A673 (cell line): ENCODE measurements at regions not wholly inside any gene's neighbourhood (a gene's known extent, or its start where the extent isn't known, plus 50 kb on each side); places are given as distances from the start of the nearest gene placed in this dataset.

Experiments
- EZH2 ChIP-seq: fragments of 200-600 bp; sonication (generic); IDR thresholded peaks from 2 replicates; pipeline ENCODE4 v1.6.1; 2017; ENCODE audit warnings: borderline replicate concordance, low read depth, mild to moderate bottlenecking, mixed read lengths, antibody characterized with exemption, low read length; ENCODE audit not compliant: poor library complexity, severe bottlenecking
- TF ChIP-seq, protein P1 (sequence below): fragments of 300-800, 200-600 bp; sonication (generic); conservative IDR thresholded peaks from 2 replicates; pipeline ENCODE4 v1.5.1; 2017; ENCODE audit warnings: low read depth, mild to moderate bottlenecking, antibody characterized with exemption, low read length, moderate library complexity, mixed read lengths

DNA sequence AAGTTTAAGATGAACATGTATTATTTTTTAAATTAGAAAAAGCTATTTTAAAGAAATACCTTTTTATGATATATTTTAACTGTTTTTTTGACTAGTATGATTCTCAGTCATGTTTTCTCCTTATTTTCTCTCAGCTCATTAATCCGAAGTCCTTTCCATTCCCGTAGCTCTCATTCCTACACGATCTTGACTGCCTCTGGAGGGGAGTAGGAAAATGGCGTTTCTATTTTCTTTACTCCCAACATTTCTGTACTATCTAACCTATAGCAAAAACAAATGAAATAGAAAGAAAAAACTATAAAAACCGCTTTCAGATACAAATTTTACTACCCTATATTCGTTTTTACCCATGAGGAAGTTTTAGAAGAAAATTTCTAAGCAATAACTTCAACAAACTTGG lies 343.8 kb downstream of the RBM26 start:
- TF ChIP-seq, protein P1, sequence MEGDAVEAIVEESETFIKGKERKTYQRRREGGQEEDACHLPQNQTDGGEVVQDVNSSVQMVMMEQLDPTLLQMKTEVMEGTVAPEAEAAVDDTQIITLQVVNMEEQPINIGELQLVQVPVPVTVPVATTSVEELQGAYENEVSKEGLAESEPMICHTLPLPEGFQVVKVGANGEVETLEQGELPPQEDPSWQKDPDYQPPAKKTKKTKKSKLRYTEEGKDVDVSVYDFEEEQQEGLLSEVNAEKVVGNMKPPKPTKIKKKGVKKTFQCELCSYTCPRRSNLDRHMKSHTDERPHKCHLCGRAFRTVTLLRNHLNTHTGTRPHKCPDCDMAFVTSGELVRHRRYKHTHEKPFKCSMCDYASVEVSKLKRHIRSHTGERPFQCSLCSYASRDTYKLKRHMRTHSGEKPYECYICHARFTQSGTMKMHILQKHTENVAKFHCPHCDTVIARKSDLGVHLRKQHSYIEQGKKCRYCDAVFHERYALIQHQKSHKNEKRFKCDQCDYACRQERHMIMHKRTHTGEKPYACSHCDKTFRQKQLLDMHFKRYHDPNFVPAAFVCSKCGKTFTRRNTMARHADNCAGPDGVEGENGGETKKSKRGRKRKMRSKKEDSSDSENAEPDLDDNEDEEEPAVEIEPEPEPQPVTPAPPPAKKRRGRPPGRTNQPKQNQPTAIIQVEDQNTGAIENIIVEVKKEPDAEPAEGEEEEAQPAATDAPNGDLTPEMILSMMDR: no peak
- TF ChIP-seq EZH2: no peak
